ENCODE measurements at regions not wholly inside any gene's neighbourhood (a gene's known extent, or its start where the extent isn't known, plus 50 kb on each side); places are given as distances from the start of the nearest gene placed in this dataset.
"Not testable (repeated sequence)": the region's sequence is repeated elsewhere in the genome, so short reads cannot be mapped to it uniquely, and the experiment has no call there.

DNA sequence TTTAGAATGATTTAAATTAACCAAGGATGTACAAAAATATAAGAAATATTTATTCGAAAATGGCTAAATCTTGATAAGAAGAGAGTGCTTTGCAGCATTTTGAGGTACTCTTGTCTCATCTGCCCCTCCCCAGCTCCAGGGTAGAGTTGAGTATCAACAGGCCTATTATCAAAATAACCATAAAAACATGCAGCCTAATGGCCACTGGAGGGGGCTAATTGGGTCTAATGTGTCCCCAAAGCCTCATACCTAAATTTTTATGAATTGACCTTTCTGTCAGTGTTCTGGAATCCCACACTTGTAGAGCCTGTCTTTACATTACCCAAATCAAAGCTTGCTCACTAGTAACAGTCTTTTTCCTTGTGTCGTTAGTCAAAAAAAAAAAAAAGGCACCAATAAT lies 544.9 kb upstream of the CPXCR1 start:
- ChIA-PET POLR2A (no interaction called here), CTCF (no interaction called here)
- TF ChIP-seq CTCF (IDR thresholded peaks at IDR 0.05): no peak
- H3K4me1 Mint-ChIP-seq (ENCODE audit: low read depth): no peaks in the 10 kb centered on the region
- no peaks in the 10 kb centered on the region for H3K9me3 Mint-ChIP-seq
- H3K27me3 Mint-ChIP-seq: no peaks in the 10 kb centered on the region
- intact Hi-C loops (cut with micrococcal nuclease): no loop called here
- no peaks in the 10 kb centered on the region for H3K36me3 Mint-ChIP-seq (ENCODE audit: low read depth)
- no peak overlapping the region for H3K27ac Mint-ChIP-seq
- ATAC-seq (no peak), DNase-seq (no peak)
- H3K4me3 Mint-ChIP-seq: no peak overlapping the region

GRCh38 chrX:88244066-88244465 lies 503.0 kb upstream of the CPXCR1 start:
- H3K27ac Mint-ChIP-seq: no peak overlapping the region
- DNase-seq (no peak), ATAC-seq (no peak)
- no peak overlapping the region for H3K4me3 Mint-ChIP-seq
- ChIA-PET POLR2A (no interaction called here), CTCF (no interaction called here)
- H3K4me1 Mint-ChIP-seq (ENCODE audit: low read depth): no peaks in the 10 kb centered on the region
- intact Hi-C loops (cut with micrococcal nuclease): no loop called here
- no peaks in the 10 kb centered on the region for H3K27me3 Mint-ChIP-seq
- H3K36me3 Mint-ChIP-seq (ENCODE audit: low read depth): no peaks in the 10 kb centered on the region
- no peak for TF ChIP-seq CTCF (IDR thresholded peaks at IDR 0.05)
- H3K9me3 Mint-ChIP-seq: peaks cover 2% of the 10 kb centered on the region

DNA sequence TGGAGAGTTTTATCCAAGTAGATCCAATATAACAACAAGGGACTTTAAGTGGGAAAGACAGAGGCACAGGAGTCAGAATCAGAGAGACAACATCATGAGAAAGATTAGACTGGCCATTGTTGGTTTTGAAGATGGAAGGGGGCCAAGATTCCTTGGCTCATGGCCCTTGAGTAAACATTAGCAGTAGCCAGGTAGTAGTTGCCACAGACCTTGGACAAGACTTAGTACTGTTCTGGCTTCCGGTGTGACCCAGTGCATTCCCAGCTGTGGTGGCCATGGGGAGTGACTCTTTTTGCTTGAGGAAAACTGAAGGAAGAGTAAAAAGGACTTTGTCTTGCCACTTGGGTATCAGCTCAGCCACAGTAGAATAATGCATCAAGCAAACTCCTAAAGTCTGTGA lies 462.2 kb upstream of the CPXCR1 start:
- DNase-seq: no peak
- Mint-ChIP-seq H3K36me3 (ENCODE audit: low read depth) (no peaks in the 10 kb centered on the region), H3K9me3 (peaks cover 2% of the 10 kb centered on the region), H3K27ac (no peak overlapping the region), H3K4me3 (no peak overlapping the region), H3K27me3 (no peaks in the 10 kb centered on the region), H3K4me1 (ENCODE audit: low read depth) (no peaks in the 10 kb centered on the region)
- POLR2A ChIA-PET: no interaction called here
- ATAC-seq: no peak
- intact Hi-C loops (cut with micrococcal nuclease): no loop called here
- CTCF ChIA-PET: no interaction called here
- TF ChIP-seq CTCF (IDR thresholded peaks at IDR 0.05): no peak

DNA sequence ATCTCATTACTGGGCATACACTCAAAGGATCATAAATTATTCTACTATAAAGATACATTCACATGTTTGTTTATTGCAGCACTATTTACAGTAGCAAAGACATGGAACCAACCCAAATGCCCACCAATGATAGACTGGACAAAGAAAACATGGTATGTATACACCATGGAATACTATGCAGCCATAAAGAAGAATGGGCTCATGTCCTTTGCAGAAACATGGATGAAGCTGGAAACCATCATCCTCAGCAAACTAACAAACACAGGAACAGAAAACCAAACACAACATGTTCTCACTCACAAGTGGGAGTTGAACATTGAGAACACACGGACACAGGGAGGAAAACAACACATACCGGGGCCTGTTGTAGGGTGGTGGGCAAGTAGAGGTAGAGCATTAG lies 433.1 kb upstream of the CPXCR1 start:
- H3K36me3 Mint-ChIP-seq (ENCODE audit: low read depth); ATAC-seq; H3K4me1 Mint-ChIP-seq (ENCODE audit: low read depth); POLR2A ChIA-PET; H3K4me3 Mint-ChIP-seq; H3K27me3 Mint-ChIP-seq; H3K9me3 Mint-ChIP-seq; intact Hi-C loops (cut with micrococcal nuclease); H3K27ac Mint-ChIP-seq; CTCF ChIA-PET; DNase-seq: not testable (repeated sequence)

- Mint-ChIP-seq H3K4me1 (ENCODE audit: low read depth) (no peaks in the 10 kb centered on the region), H3K9me3 (peaks cover 2% of the 10 kb centered on the region), H3K27me3 (no peaks in the 10 kb centered on the region), H3K27ac (no peak overlapping the region), H3K36me3 (ENCODE audit: low read depth) (no peaks in the 10 kb centered on the region), H3K4me3 (no peak overlapping the region)
- intact Hi-C loops (cut with micrococcal nuclease): no loop called here
- ATAC-seq: no peak
- ChIA-PET CTCF (no interaction called here), POLR2A (no interaction called here)
- no peak for DNase-seq
- no peak for TF ChIP-seq CTCF (IDR thresholded peaks at IDR 0.05)
Observed at GRCh38 chrX:88325634-88326033, 421.4 kb upstream of the CPXCR1 start.

- ChIA-PET CTCF (no interaction called here), POLR2A (no interaction called here)
- DNase-seq: no peak
- no peak for TF ChIP-seq CTCF (IDR thresholded peaks at IDR 0.05)
- Mint-ChIP-seq H3K4me1 (ENCODE audit: low read depth) (no peaks in the 10 kb centered on the region), H3K27ac (no peak overlapping the region), H3K36me3 (ENCODE audit: low read depth) (no peaks in the 10 kb centered on the region), H3K9me3 (no peaks in the 10 kb centered on the region), H3K27me3 (no peaks in the 10 kb centered on the region), H3K4me3 (no peak overlapping the region)
- intact Hi-C loops (cut with micrococcal nuclease): no loop called here
- no peak for ATAC-seq
Observed at GRCh38 chrX:88355252-88355651, 391.8 kb upstream of the CPXCR1 start.

Data from activated CD8-positive, alpha-beta T cell treated with anti-CD3 and anti-CD28 coated beads for 36 hours (primary cell).